ENCODE measurements at regions not wholly inside any gene's neighbourhood (a gene's known extent, or its start where the extent isn't known, plus 50 kb on each side); places are given as distances from the start of the nearest gene placed in this dataset.

DNA sequence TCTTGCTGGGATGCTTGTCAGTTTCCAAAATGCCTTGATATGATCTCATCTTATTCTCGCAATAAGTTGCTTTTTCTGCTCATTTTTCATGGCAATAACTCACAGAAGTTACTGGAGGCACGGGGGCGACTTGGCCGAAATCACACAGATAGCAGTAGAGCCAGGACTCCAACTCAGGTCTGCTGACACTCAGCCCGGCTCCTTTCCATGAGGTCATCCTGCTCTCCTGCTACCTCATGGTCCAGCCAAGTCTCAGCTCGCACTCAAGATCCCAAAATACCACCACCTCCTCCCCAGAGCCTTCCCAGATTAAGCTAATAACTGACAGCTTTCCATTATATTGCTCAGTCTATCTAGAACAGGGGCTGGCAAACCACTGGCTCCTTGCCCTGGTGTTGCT is 269.5 kb downstream of the MAP2K4 start:
- BruUV-seq (replicated peaks), result no TSS peak
- Histone ChIP-seq H3K4me3 (ENCODE audit: low read depth, low read length, poor library complexity, severe bottlenecking) (no peak overlapping the region), H3K27me3 (replicated peaks; ENCODE audit: insufficient read depth, low read depth, low read length, poor library complexity) (peaks cover 10% of the 10 kb centered on the region), H3K27ac (ENCODE audit: low read depth, low read length, poor library complexity, severe bottlenecking) (no peak overlapping the region), H3K4me1 (ENCODE audit: insufficient read depth, low read length, poor library complexity, severe bottlenecking) (no peaks in the 10 kb centered on the region), H3K36me3 (ENCODE audit: insufficient read depth, low read length, poor library complexity, severe bottlenecking) (no peaks in the 10 kb centered on the region), H3K9me3 (ENCODE audit: low read depth, low read length, poor library complexity, severe bottlenecking) (no peaks in the 10 kb centered on the region)
- ChIA-PET POLR2A (ENCODE audit: low non-redundant PET) (no interaction called here), CTCF (no interaction called here)
- no peak for DNase-seq (ENCODE audit: low spot score)
- TF ChIP-seq EZH2 (IDR thresholded peaks at IDR 0.05; ENCODE audit: borderline replicate concordance, low read depth, low read length, poor library complexity, severe bottlenecking) (no peak), CTCF (conservative IDR thresholded peaks at IDR 0.05; ENCODE audit: low read depth, low read length) (no peak)
- intact Hi-C loops (cut with micrococcal nuclease; ENCODE audit: unreplicated experiment), result no loop called here

GRCh38 chr17:12296209-12296625 is 275.5 kb downstream of the MAP2K4 start:
- TF ChIP-seq EZH2 (IDR thresholded peaks at IDR 0.05; ENCODE audit: borderline replicate concordance, low read depth, low read length, poor library complexity, severe bottlenecking) (no peak), CTCF (conservative IDR thresholded peaks at IDR 0.05; ENCODE audit: low read depth, low read length) (no peak)
- no peaks in the 10 kb centered on the region for H3K4me1 ChIP-seq (ENCODE audit: insufficient read depth, low read length, poor library complexity, severe bottlenecking)
- DNase-seq (ENCODE audit: low spot score), result no peak
- BruUV-seq (replicated peaks), result no TSS peak
- no peak overlapping the region for H3K27ac ChIP-seq (ENCODE audit: low read depth, low read length, poor library complexity, severe bottlenecking)
- POLR2A ChIA-PET (ENCODE audit: low non-redundant PET), result no interaction called here
- H3K9me3 ChIP-seq (ENCODE audit: low read depth, low read length, poor library complexity, severe bottlenecking), result no peaks in the 10 kb centered on the region
- peaks cover 8% of the 10 kb centered on the region for H3K27me3 ChIP-seq (replicated peaks; ENCODE audit: insufficient read depth, low read depth, low read length, poor library complexity)
- CTCF ChIA-PET, result no interaction called here
- H3K4me3 ChIP-seq (ENCODE audit: low read depth, low read length, poor library complexity, severe bottlenecking), result no peak overlapping the region
- no peaks in the 10 kb centered on the region for H3K36me3 ChIP-seq (ENCODE audit: insufficient read depth, low read length, poor library complexity, severe bottlenecking)
- intact Hi-C loops (cut with micrococcal nuclease; ENCODE audit: unreplicated experiment), result no loop called here

GRCh38 chr17:12301551-12301950 is 280.9 kb downstream of the MAP2K4 start:
- TF ChIP-seq EZH2 (IDR thresholded peaks at IDR 0.05; ENCODE audit: borderline replicate concordance, low read depth, low read length, poor library complexity, severe bottlenecking) (no peak), CTCF (conservative IDR thresholded peaks at IDR 0.05; ENCODE audit: low read depth, low read length) (no peak)
- H3K4me3 ChIP-seq (ENCODE audit: low read depth, low read length, poor library complexity, severe bottlenecking), result no peak overlapping the region
- H3K9me3 ChIP-seq (ENCODE audit: low read depth, low read length, poor library complexity, severe bottlenecking), result no peaks in the 10 kb centered on the region
- CTCF ChIA-PET, result no interaction called here
- H3K4me1 ChIP-seq (ENCODE audit: insufficient read depth, low read length, poor library complexity, severe bottlenecking), result no peaks in the 10 kb centered on the region
- intact Hi-C loops (cut with micrococcal nuclease; ENCODE audit: unreplicated experiment), result no loop called here
- POLR2A ChIA-PET (ENCODE audit: low non-redundant PET), result no interaction called here
- no peaks in the 10 kb centered on the region for H3K36me3 ChIP-seq (ENCODE audit: insufficient read depth, low read length, poor library complexity, severe bottlenecking)
- H3K27ac ChIP-seq (ENCODE audit: low read depth, low read length, poor library complexity, severe bottlenecking), result no peak overlapping the region
- peaks cover 4% of the 10 kb centered on the region for H3K27me3 ChIP-seq (replicated peaks; ENCODE audit: insufficient read depth, low read depth, low read length, poor library complexity)
- DNase-seq (ENCODE audit: low spot score), result no peak
- no TSS peak for BruUV-seq (replicated peaks)
